ENCODE measurements at regions not wholly inside any gene's neighbourhood (a gene's known extent, or its start where the extent isn't known, plus 50 kb on each side); places are given as distances from the start of the nearest gene placed in this dataset.

GRCh38 chr16:13394488-13394887, 493.1 kb downstream of the SHISA9 start:
- no peak for TF ChIP-seq MAX (IDR thresholded peaks at IDR 0.05; ENCODE audit: insufficient read depth, insufficient read length)
- no peak for TF ChIP-seq POLR2A (IDR thresholded peaks at IDR 0.05; ENCODE audit: low read depth, low read length)
- no peak for TF ChIP-seq FOS (IDR thresholded peaks at IDR 0.05; ENCODE audit: borderline replicate concordance, insufficient read depth, low read length)
- no peak for TF ChIP-seq CTCF (IDR thresholded peaks at IDR 0.05; ENCODE audit: extremely low read depth in 1 of 2, insufficient read depth in 1 of 2, low read depth in 1 of 2, low read length in 2 of 2)
- TF ChIP-seq JUN (IDR thresholded peaks at IDR 0.05; ENCODE audit: borderline replicate concordance, insufficient read depth, insufficient read length, low read depth): no peak
- no peak for TF ChIP-seq POLR2AphosphoS5 (IDR thresholded peaks at IDR 0.05; ENCODE audit: insufficient read depth, low read depth, low read length)
- TF ChIP-seq EZH2 (IDR thresholded peaks at IDR 0.05; ENCODE audit: borderline replicate concordance, low read depth, low read length, severe bottlenecking): no peak

All from endothelial cell of umbilical vein (primary cell).